Lower lobe of right lung (tissue), 2 donors: ENCODE measurements at regions not wholly inside any gene's neighbourhood (a gene's known extent, or its start where the extent isn't known, plus 50 kb on each side); places are given as distances from the start of the nearest gene placed in this dataset.
"Not testable (repeated sequence)": the region's sequence is repeated elsewhere in the genome, so short reads cannot be mapped to it uniquely, and the experiment has no call there.

ENCODE experiments used
- ATAC-seq, 2 donors: fragments of 200-7000 bp; cut with Tn5 transposase; one replicate each; pipeline ENCODE4 v1.9.1; 2020 to 2022; ENCODE audit warnings: mild to moderate bottlenecking in 2 of 2, moderate library complexity in 2 of 2
- DNase-seq: peaks from one replicate; pipeline ENCODE4 v3.0.0-alpha.2; 2020
- H3K27ac ChIP-seq: fragments of 200-600 bp; one replicate; pipeline ENCODE4 v1.8.0; 2022
- H3K27me3 ChIP-seq: fragments of 200-600 bp; one replicate; pipeline ENCODE4 v1.8.0; 2022; ENCODE audit warnings: low read depth
- H3K36me3 ChIP-seq: fragments of 200-600 bp; one replicate; pipeline ENCODE4 v1.8.0; 2022; ENCODE audit warnings: mild to moderate bottlenecking
- H3K4me1 ChIP-seq: fragments of 200-600 bp; one replicate; pipeline ENCODE4 v1.8.0; 2022
- H3K4me3 ChIP-seq: fragments of 200-600 bp; one replicate; pipeline ENCODE4 v1.8.0; 2022; ENCODE audit warnings: mild to moderate bottlenecking
- H3K9me3 ChIP-seq: fragments of 200-600 bp; one replicate; pipeline ENCODE4 v1.8.0; 2022
- intact Hi-C: fragments of 100-400 bp; cut with DNase I; formaldehyde crosslinking; loops from one replicate; pipeline ENCODE4 v1.11.0; 2022
- TF ChIP-seq, protein P1 (sequence below): fragments of 200-600 bp; IDR thresholded peaks from one replicate; pipeline ENCODE4 v1.8.0; 2022; ENCODE audit warnings: antibody characterized with exemption, mild to moderate bottlenecking
- donor health status: DM: no; HTN: yes; CAD: no; lungs with severe emphysema.

DNA sequence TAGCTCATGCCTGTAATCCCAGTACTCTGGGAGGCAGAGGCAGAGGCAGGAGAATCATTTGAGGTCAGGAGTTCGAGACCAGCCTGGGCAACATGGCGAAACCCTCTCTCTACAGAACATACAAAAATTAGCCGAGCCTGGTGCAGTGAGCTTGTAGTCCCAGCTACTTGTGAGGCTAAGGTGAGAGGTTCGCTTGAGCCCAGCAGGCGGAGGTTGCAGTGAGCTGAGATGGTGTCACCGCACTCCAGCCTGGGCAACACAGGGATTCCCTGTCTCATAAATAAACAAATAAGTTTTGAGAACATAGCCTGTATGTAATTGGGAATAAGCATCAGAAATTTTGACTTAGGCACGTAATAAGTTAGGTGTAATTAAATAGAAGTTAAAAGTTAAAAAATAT is 971.7 kb upstream of the COX7C start:
- TF ChIP-seq, protein P1, sequence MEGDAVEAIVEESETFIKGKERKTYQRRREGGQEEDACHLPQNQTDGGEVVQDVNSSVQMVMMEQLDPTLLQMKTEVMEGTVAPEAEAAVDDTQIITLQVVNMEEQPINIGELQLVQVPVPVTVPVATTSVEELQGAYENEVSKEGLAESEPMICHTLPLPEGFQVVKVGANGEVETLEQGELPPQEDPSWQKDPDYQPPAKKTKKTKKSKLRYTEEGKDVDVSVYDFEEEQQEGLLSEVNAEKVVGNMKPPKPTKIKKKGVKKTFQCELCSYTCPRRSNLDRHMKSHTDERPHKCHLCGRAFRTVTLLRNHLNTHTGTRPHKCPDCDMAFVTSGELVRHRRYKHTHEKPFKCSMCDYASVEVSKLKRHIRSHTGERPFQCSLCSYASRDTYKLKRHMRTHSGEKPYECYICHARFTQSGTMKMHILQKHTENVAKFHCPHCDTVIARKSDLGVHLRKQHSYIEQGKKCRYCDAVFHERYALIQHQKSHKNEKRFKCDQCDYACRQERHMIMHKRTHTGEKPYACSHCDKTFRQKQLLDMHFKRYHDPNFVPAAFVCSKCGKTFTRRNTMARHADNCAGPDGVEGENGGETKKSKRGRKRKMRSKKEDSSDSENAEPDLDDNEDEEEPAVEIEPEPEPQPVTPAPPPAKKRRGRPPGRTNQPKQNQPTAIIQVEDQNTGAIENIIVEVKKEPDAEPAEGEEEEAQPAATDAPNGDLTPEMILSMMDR = no peak
- no peaks in the 10 kb centered on the region for H3K36me3 ChIP-seq
- H3K27ac ChIP-seq = no peak overlapping the region
- ATAC-seq (no peak), DNase-seq (no peak)
- H3K27me3 ChIP-seq = no peaks in the 10 kb centered on the region
- H3K9me3 ChIP-seq = no peaks in the 10 kb centered on the region
- H3K4me1 ChIP-seq = no peaks in the 10 kb centered on the region
- intact Hi-C loops = no loop called here
- no peak overlapping the region for H3K4me3 ChIP-seq

DNA sequence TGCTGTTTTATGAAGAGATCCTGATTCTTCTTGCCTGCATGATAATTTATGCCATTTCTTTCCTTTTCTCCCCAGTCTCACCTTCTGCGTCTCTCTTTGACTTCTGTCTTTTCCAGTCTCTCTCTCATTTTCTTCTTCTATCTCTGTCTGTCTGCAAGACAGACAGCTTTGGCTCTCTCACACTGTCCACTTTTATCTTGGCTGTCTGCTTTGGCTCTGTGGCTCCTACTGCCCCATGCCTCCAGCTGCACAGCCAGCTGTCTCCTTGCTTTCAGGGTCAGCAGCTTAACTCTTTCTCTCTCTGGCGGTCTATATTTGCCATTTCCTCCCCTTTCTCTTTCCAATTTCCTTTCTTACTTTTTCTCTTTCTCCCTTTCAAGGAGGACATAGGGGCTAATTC is 971.1 kb upstream of the COX7C start:
- Histone ChIP-seq H3K4me1 (no peaks in the 10 kb centered on the region), H3K4me3 (no peak overlapping the region), H3K27ac (no peak overlapping the region), H3K27me3 (no peaks in the 10 kb centered on the region), H3K9me3 (no peaks in the 10 kb centered on the region), H3K36me3 (no peaks in the 10 kb centered on the region)
- DNase-seq = no peak
- TF ChIP-seq, protein P1 = no peak
- ATAC-seq = no peak
- intact Hi-C loops = no loop called here

DNA sequence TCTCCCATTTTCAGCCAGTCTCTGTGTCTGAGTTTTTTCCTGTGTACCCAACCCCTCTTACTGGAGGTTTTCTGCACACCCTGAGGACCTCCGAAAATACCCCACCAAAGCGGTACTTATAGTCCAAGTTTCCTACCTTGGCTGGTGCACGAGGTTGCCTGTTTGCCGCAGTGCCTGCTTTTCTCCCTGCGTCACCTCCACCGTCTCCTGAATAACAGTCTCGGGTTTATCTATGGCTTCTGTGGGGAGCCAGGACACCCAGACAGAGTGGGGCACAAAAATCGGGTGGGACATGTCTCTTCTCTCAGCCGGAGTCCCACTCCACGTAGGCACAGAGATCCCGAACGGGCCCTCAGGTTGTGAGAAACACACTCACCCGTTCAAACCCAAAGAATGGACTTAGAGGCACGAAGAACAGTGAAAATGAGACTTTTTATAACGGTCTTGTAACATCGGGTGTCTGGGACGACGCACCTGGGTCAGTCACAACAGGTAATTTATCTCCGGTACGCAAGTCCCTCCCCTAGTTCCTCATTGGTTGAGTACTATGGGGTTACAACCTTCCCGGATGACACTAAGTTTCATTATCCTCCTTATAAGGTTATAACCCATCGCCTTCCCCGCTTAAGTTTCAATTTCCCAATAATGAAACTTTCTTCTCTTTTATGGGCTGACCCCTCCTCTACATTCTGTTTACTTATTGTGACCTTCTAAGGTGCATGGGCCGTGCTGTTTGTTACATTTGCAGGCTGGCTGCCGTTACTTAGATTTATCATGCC is 970.2 kb upstream of the COX7C start:
- no peaks in the 10 kb centered on the region for H3K4me1 ChIP-seq
- H3K27ac ChIP-seq = no peak overlapping the region
- no peaks in the 10 kb centered on the region for H3K27me3 ChIP-seq
- TF ChIP-seq, protein P1 = no peak
- no peak overlapping the region for H3K4me3 ChIP-seq
- intact Hi-C loops = no loop called here
- ATAC-seq (peak in 1 of 2 donors; percentile 13), DNase-seq (no peak)
- no peaks in the 10 kb centered on the region for H3K9me3 ChIP-seq
- H3K36me3 ChIP-seq = no peaks in the 10 kb centered on the region

DNA sequence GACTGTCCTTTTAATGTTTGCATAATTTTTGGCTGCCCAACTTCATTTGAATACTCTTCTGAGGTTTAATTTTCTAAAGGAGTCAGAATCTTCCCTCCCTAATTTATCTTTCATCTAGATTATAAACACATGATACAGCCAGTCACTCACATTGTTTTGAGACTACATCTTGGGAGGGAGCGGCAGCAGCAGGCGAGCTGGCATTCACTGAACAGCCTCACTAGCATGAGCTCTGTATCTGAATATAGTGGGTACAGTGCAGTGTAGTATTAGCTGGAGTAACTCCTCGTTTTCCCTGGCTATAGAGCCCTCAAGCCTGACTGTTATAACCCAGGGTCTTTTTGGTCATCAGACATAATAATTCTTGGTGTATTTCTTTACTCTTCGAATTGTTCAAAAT is 969.2 kb upstream of the COX7C start:
- DNase-seq (no peak), ATAC-seq (no peak)
- H3K9me3 ChIP-seq = no peaks in the 10 kb centered on the region
- H3K4me3 ChIP-seq = no peak overlapping the region
- H3K4me1 ChIP-seq = no peaks in the 10 kb centered on the region
- no peak overlapping the region for H3K27ac ChIP-seq
- TF ChIP-seq, protein P1 = no peak
- no peaks in the 10 kb centered on the region for H3K36me3 ChIP-seq
- intact Hi-C loops = no loop called here
- H3K27me3 ChIP-seq = no peaks in the 10 kb centered on the region

DNA sequence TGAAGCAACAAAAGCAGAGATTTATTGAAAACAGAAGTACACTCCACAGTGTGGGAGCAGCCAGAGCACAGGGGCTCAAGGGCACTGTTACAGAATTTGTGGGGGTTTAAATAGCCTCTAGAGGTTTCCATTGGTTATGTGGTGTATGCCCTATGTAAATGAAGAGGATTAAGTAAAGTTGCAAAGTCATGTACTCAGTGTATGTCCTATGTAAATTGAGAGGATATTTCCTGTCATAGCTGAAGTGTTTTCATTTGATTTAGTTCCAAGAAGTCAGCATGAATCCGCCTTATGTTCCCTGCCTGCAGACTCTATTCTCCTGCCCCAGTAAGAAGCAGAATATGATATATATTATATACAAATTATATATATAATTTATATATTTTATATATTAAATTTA is 966.0 kb upstream of the COX7C start:
- peaks cover 3% of the 10 kb centered on the region for H3K9me3 ChIP-seq
- ATAC-seq = no peak

DNA sequence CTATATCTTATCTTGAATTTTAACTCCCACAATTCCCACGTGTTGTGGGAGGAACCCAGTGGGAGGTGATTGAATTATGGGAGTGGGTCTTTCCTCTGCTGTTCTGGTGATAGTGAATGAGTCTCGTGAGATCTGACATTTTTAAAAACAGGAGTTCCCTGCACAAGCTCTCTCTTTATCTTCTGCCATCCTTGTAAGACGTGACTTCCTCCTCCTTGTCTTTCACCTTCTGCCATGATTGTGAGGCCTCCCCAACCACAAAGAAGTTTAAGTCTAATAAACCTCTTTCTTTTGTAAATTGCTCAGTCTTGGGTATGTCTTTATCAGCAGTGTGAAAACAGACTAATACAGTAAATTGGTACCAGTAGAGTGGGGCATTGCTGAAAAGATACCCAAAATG is 963.6 kb upstream of the COX7C start:
- H3K9me3 ChIP-seq, ATAC-seq, H3K4me1 ChIP-seq, H3K36me3 ChIP-seq, DNase-seq, H3K4me3 ChIP-seq, H3K27me3 ChIP-seq, intact Hi-C loops, H3K27ac ChIP-seq: not testable (repeated sequence)

More for the DNA sequence above, 966.0 kb upstream of the COX7C start:
- Histone ChIP-seq H3K27ac (no peak overlapping the region), H3K4me3 (no peak overlapping the region), H3K4me1 (no peaks in the 10 kb centered on the region), H3K36me3 (no peaks in the 10 kb centered on the region), H3K27me3 (no peaks in the 10 kb centered on the region)
- intact Hi-C loops = no loop called here
- TF ChIP-seq, protein P1 = no peak
- no peak for DNase-seq
